ENCODE measurements at regions not wholly inside any gene's neighbourhood (a gene's known extent, or its start where the extent isn't known, plus 50 kb on each side); places are given as distances from the start of the nearest gene placed in this dataset.
"Not testable (repeated sequence)": the region's sequence is repeated elsewhere in the genome, so short reads cannot be mapped to it uniquely, and the experiment has no call there.

- peaks cover 5% of the 10 kb centered on the region for H3K9me3 ChIP-seq
- H3K27me3 ChIP-seq, result no peaks in the 10 kb centered on the region
- no peak overlapping the region for H3K27ac ChIP-seq
- H3K4me1 ChIP-seq (ENCODE audit: control insufficient read depth in 1 of 2, insufficient read depth in 1 of 2, low read depth in 1 of 2, low read length in 1 of 2), result no peaks in the 10 kb centered on the region
- H3K36me3 ChIP-seq, result no peaks in the 10 kb centered on the region
- no peak overlapping the region for H3K4me3 ChIP-seq (ENCODE audit: low read depth in 1 of 2, low read length in 1 of 2)
- TF ChIP-seq CTCF (IDR thresholded peaks at IDR 0.05), result no peak
Observed at GRCh38 chr2:194802589-194802988, 854.4 kb upstream of the SLC39A10 start.

DNA sequence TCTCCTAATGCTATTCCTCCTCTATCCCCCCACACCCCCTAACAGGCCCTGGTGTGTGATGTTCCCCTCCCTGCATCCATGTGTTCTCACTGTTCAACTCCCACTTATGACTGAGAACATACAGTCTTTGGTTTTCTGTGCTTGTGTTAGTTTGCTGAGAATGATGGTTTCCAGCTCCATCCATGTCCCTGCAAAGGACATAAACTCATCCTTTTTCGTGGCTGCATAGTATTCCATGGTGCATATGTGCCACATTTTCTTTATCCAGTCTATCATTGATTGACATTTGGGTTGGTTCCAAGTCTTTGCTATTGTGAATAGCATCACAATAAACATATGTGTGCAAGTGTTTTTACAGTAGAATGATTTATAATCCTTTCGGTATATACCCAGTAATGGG is 870.0 kb upstream of the SLC39A10 start:
- H3K27ac ChIP-seq; H3K36me3 ChIP-seq; H3K9me3 ChIP-seq; H3K27me3 ChIP-seq; H3K4me1 ChIP-seq (ENCODE audit: control insufficient read depth in 1 of 2, insufficient read depth in 1 of 2, low read depth in 1 of 2, low read length in 1 of 2); H3K4me3 ChIP-seq (ENCODE audit: low read depth in 1 of 2, low read length in 1 of 2): not testable (repeated sequence)

DNA sequence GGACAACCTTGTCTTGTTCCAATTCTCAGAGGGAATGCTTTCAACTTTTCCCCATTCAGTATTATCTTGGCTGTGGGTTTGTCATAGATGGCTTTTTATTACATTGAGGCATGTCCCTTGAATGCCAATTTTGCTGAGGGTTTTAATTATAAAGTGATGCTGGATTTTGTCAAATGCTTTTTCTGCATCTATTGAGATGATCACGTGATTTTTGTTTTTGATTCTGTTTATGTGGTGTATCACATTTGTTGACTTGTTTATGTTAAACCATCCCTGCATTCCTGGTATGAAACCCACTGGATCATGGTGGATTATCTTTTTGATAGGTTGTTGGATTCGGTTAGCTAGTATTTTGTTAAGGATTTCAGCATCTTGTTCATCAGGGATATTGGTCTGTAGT is 885.6 kb upstream of the SLC39A10 start:
- H3K36me3 ChIP-seq; H3K27me3 ChIP-seq; H3K9me3 ChIP-seq; H3K27ac ChIP-seq; H3K4me1 ChIP-seq (ENCODE audit: control insufficient read depth in 1 of 2, insufficient read depth in 1 of 2, low read depth in 1 of 2, low read length in 1 of 2); H3K4me3 ChIP-seq (ENCODE audit: low read depth in 1 of 2, low read length in 1 of 2): not testable (repeated sequence)

- no peaks in the 10 kb centered on the region for H3K27me3 ChIP-seq
- no peak for TF ChIP-seq CTCF (IDR thresholded peaks at IDR 0.05)
- no peaks in the 10 kb centered on the region for H3K36me3 ChIP-seq
- H3K4me1 ChIP-seq (ENCODE audit: control insufficient read depth in 1 of 2, insufficient read depth in 1 of 2, low read depth in 1 of 2, low read length in 1 of 2), result no peaks in the 10 kb centered on the region
- H3K4me3 ChIP-seq (ENCODE audit: low read depth in 1 of 2, low read length in 1 of 2), result no peak overlapping the region
- H3K9me3 ChIP-seq, result peaks cover 3% of the 10 kb centered on the region
- H3K27ac ChIP-seq, result no peak overlapping the region
Observed at GRCh38 chr2:194769030-194769429, 888.0 kb upstream of the SLC39A10 start.

DNA sequence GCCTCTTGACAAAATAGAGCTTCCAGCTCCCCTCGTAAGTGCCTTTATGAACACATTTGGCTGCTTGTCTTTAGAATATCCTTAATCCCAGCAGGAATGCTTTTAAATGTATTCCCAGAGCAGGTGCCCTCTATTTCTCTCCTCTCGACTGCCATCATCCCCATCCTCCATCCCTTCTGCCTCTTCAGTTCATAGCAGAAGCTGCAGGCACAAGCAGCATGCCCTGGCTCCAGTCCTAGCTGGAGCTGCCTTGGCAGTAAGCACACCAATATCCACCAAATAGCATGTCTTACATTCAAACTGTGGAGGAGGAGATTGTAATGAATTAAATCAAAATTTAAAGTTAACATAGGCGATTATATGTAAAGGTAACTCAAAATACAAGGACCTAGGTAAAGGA is 891.3 kb upstream of the SLC39A10 start:
- Histone ChIP-seq H3K9me3 (no peaks in the 10 kb centered on the region), H3K27me3 (no peaks in the 10 kb centered on the region), H3K36me3 (no peaks in the 10 kb centered on the region), H3K4me1 (ENCODE audit: control insufficient read depth in 1 of 2, insufficient read depth in 1 of 2, low read depth in 1 of 2, low read length in 1 of 2) (no peaks in the 10 kb centered on the region), H3K4me3 (ENCODE audit: low read depth in 1 of 2, low read length in 1 of 2) (no peak overlapping the region), H3K27ac (no peak overlapping the region)
- no peak for TF ChIP-seq CTCF (IDR thresholded peaks at IDR 0.05)

DNA sequence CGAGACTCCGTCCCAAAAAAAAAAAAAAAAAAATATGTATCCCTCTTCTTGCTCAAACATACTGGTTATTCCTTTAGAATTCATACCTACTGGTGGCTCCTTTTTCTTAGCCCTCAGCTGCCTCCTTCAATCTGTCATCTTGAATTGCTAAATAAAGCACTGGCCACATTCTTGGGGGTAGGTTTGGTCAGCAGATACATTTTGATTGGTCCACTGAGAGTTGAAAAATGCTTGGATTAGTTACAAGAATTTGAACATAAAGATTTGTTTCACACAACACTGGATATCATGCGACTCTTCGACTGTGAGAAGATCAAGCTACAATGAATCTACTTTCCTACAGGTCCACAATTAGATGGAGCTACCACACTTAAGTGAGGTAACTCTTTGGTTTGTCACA is 906.1 kb upstream of the SLC39A10 start:
- Histone ChIP-seq H3K4me3 (ENCODE audit: low read depth in 1 of 2, low read length in 1 of 2) (no peak overlapping the region), H3K4me1 (ENCODE audit: control insufficient read depth in 1 of 2, insufficient read depth in 1 of 2, low read depth in 1 of 2, low read length in 1 of 2) (no peaks in the 10 kb centered on the region), H3K36me3 (no peaks in the 10 kb centered on the region), H3K9me3 (no peaks in the 10 kb centered on the region), H3K27ac (no peak overlapping the region), H3K27me3 (no peaks in the 10 kb centered on the region)
- no peak for TF ChIP-seq CTCF (IDR thresholded peaks at IDR 0.05)

- Histone ChIP-seq H3K4me1 (ENCODE audit: control insufficient read depth in 1 of 2, insufficient read depth in 1 of 2, low read depth in 1 of 2, low read length in 1 of 2) (no peaks in the 10 kb centered on the region), H3K4me3 (ENCODE audit: low read depth in 1 of 2, low read length in 1 of 2) (no peak overlapping the region)
- TF ChIP-seq CTCF (IDR thresholded peaks at IDR 0.05), result no peak
Observed at GRCh38 chr2:194745557-194746146, 911.4 kb upstream of the SLC39A10 start.

More at GRCh38 chr2:194745557-194746146, 911.4 kb upstream of the SLC39A10 start:
- Histone ChIP-seq H3K36me3 (no peaks in the 10 kb centered on the region), H3K27me3 (no peaks in the 10 kb centered on the region), H3K27ac (no peak overlapping the region), H3K9me3 (no peaks in the 10 kb centered on the region)
